Vagina (tissue), 2 donors: ENCODE measurements at regions not wholly inside any gene's neighbourhood (a gene's known extent, or its start where the extent isn't known, plus 50 kb on each side); places are given as distances from the start of the nearest gene placed in this dataset.

ENCODE experiments used
- CTCF ChIP-seq, 3 experiments: fragments of 450-650 bp in 2 of 3; fragments of 200-600 bp in 1 of 3; sonication (generic) in 1 of 3; IDR thresholded peaks; one replicate each; pipeline ENCODE4 v1.5.1; 2017 to 2019; ENCODE audit warnings: antibody characterized with exemption in 3 of 3, mild to moderate bottlenecking in 2 of 3, moderate library complexity in 2 of 3
- POLR2A ChIP-seq, 2 donors: fragments of 450-650 bp; IDR thresholded peaks; one replicate each; pipeline ENCODE4 v1.6.1; 2017; ENCODE audit warnings: antibody characterized with exemption in 2 of 2, mild to moderate bottlenecking in 2 of 2, moderate library complexity in 2 of 2
- POLR2AphosphoS5 ChIP-seq, 2 donors: sonication (generic); formaldehyde crosslinking; IDR thresholded peaks; one replicate each; pipeline ENCODE4 v1.9.0; 2017; ENCODE audit warnings: antibody characterized with exemption in 2 of 2, mild to moderate bottlenecking in 2 of 2, low read depth in 1 of 2; ENCODE audit not compliant: insufficient read depth in 1 of 2

DNA sequence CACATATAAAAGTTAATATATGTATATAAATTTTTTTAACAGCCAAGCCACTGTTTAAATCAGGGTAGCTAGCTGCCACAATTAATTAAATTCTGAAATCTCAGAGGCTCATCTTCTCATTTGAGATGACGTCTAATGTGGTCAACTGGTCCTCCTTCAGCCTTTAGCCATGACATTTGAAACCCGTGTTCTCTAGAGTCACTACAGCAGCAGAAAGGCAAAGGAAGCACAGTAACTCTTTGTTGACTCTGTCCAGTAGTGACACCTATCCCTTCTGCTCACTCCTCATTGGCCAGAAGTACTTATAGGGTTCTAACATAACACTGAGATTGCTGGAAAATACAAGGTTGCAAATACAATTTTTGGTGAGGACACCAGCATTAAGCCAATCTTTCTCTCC lies 555.5 kb downstream of the ETV1 start:
- no peak for TF ChIP-seq CTCF (IDR thresholded peaks at IDR 0.05)
- TF ChIP-seq POLR2A (IDR thresholded peaks at IDR 0.05), result no peak
- TF ChIP-seq POLR2AphosphoS5 (IDR thresholded peaks at IDR 0.05; ENCODE audit: insufficient read depth in 1 of 2, low read depth in 1 of 2), result no peak
